ENCODE measurements at regions not wholly inside any gene's neighbourhood (a gene's known extent, or its start where the extent isn't known, plus 50 kb on each side); places are given as distances from the start of the nearest gene placed in this dataset. TPM values are rescaled to one million over a fixed set of nuclear protein-coding genes. Genes with fewer than 3 reads are reported as not detected.

- no peak overlapping the region for H3K4me3 ChIP-seq (ENCODE audit: low read length)
- no peaks in the 10 kb centered on the region for H3K36me3 ChIP-seq (ENCODE audit: control insufficient read depth, insufficient read depth, low read length)
- no peak overlapping the region for H3K4me2 ChIP-seq (ENCODE audit: low read length)
- no peaks in the 10 kb centered on the region for H3K79me1 ChIP-seq (ENCODE audit: low read length)
- H4K5ac ChIP-seq (ENCODE audit: low read length), result no peak overlapping the region
- H2BK15ac ChIP-seq (replicated peaks; ENCODE audit: low read depth), result no peak overlapping the region
- no peaks in the 10 kb centered on the region for H3K79me2 ChIP-seq (ENCODE audit: control insufficient read depth, insufficient read depth, low read length)
- no peaks in the 10 kb centered on the region for H3K27me3 ChIP-seq (ENCODE audit: insufficient read depth, low read length, poor library complexity)
- no peak overlapping the region for H3K4ac ChIP-seq (ENCODE audit: low read depth, low read length)
- no peak overlapping the region for H3K9ac ChIP-seq (ENCODE audit: low read length)
- no peak overlapping the region for H3K27ac ChIP-seq (ENCODE audit: low read depth, low read length)
- no peaks in the 10 kb centered on the region for H3K4me1 ChIP-seq (ENCODE audit: control insufficient read depth, low read depth, low read length)
- no peak overlapping the region for H3K18ac ChIP-seq (ENCODE audit: low read length)
- no peak overlapping the region for H2AK5ac ChIP-seq (ENCODE audit: low read length)
- H3K56ac ChIP-seq (ENCODE audit: low read length), result no peak overlapping the region
- H2BK120ac ChIP-seq (ENCODE audit: low read depth, low read length), result no peak overlapping the region
- no peak overlapping the region for H2BK5ac ChIP-seq (ENCODE audit: low read length)
- no CpG with 5 or more reads among the region's 8 CpGs for WGBS (ENCODE audit: extremely low coverage, insufficient coverage, low lambda C conversion rate)
- no peak for DNase-seq
- no peak overlapping the region for H3K23ac ChIP-seq (ENCODE audit: low read length)
- H4K8ac ChIP-seq (ENCODE audit: low read depth, low read length), result no peak overlapping the region
These were observed 4747.7 kb upstream of the OR11H1 start for GRCh38 chr22:10780281-10780680.

GRCh38 chr22:10781571-10782403 lies 4746.2 kb upstream of the OR11H1 start:
- WGBS (ENCODE audit: extremely low coverage, insufficient coverage, low lambda C conversion rate), result no CpG with 5 or more reads among the region's 10 CpGs
- Histone ChIP-seq H2AK5ac (ENCODE audit: low read length) (no peak overlapping the region), H3K27me3 (ENCODE audit: insufficient read depth, low read length, poor library complexity) (no peaks in the 10 kb centered on the region), H3K56ac (ENCODE audit: low read length) (no peak overlapping the region), H3K4me3 (ENCODE audit: low read length) (no peak overlapping the region), H3K27ac (ENCODE audit: low read depth, low read length) (no peak overlapping the region), H2BK15ac (replicated peaks; ENCODE audit: low read depth) (no peak overlapping the region), H3K9ac (ENCODE audit: low read length) (no peak overlapping the region), H4K8ac (ENCODE audit: low read depth, low read length) (no peak overlapping the region), H3K18ac (ENCODE audit: low read length) (no peak overlapping the region), H3K79me1 (ENCODE audit: low read length) (no peaks in the 10 kb centered on the region), H3K4ac (ENCODE audit: low read depth, low read length) (no peak overlapping the region), H3K4me2 (ENCODE audit: low read length) (no peak overlapping the region), H4K5ac (ENCODE audit: low read length) (no peak overlapping the region), H3K4me1 (ENCODE audit: control insufficient read depth, low read depth, low read length) (no peaks in the 10 kb centered on the region), H3K79me2 (ENCODE audit: control insufficient read depth, insufficient read depth, low read length) (no peaks in the 10 kb centered on the region), H2BK120ac (ENCODE audit: low read depth, low read length) (no peak overlapping the region), H3K36me3 (ENCODE audit: control insufficient read depth, insufficient read depth, low read length) (no peaks in the 10 kb centered on the region), H3K23ac (ENCODE audit: low read length) (no peak overlapping the region), H2BK5ac (ENCODE audit: low read length) (no peak overlapping the region)
- no peak for DNase-seq

Small RNA genes in the stretch of these regions (small RNA-seq; reads per million reads assigned to genes)
- not detected for gene RF00004 (ENCODE audit: insufficient read depth)

Measured in mesendoderm (in vitro differentiated cells).